Stomach (tissue), 8 donors: ENCODE measurements at regions not wholly inside any gene's neighbourhood (a gene's known extent, or its start where the extent isn't known, plus 50 kb on each side); places are given as distances from the start of the nearest gene placed in this dataset.

Experiments
- DNase-seq, 2 donors: peaks; one replicate each; pipeline versions ENCODE4 v3.0.0 to v3.0.0-alpha.2; 2013 to 2019
- H3K27ac ChIP-seq, 5 donors: fragments of 200-600 bp in 4 of 5; sonication (generic) in 4 of 5; one replicate each; pipeline ENCODE4 v1.5.1; 2013 to 2019; ENCODE audit warnings: mild to moderate bottlenecking in 1 of 5, moderate library complexity in 1 of 5
- H3K27me3 ChIP-seq, 3 donors: fragments of 200-600 bp; sonication (generic); one replicate each; pipeline ENCODE4 v1.5.1; 2017 to 2019; ENCODE audit warnings: mixed run types in 1 of 3
- H3K36me3 ChIP-seq, 4 donors: fragments of 200-600 bp; sonication (generic); 1 replicate in 3 of 4; 2 replicates in 1 of 4; pipeline ENCODE4 v1.5.1; 2016 to 2019
- H3K4me1 ChIP-seq, 4 donors: fragments of 200-600 bp; sonication (generic); one replicate each; pipeline ENCODE4 v1.5.1; 2016 to 2019
- H3K4me3 ChIP-seq, 4 donors: fragments of 200-600 bp; sonication (generic) in 3 of 4; one replicate each; pipeline ENCODE4 v1.5.1; 2016 to 2019; ENCODE audit warnings: mild to moderate bottlenecking in 1 of 4
- H3K9me3 ChIP-seq, 4 donors: fragments of 200-600 bp; sonication (generic); one replicate each; pipeline ENCODE4 v1.5.1; 2016 to 2019
- EP300 ChIP-seq: sonication (generic); formaldehyde crosslinking; IDR thresholded peaks from one replicate; pipeline ENCODE4 v1.6.1; 2017; ENCODE audit warnings: antibody characterized with exemption
- POLR2A ChIP-seq, 4 donors: fragments of 450-650 bp; IDR thresholded peaks; one replicate each; pipeline ENCODE4 v1.6.1; 2016; ENCODE audit warnings: antibody characterized with exemption in 4 of 4, control low read depth in 2 of 4, mild to moderate bottlenecking in 1 of 4, moderate library complexity in 1 of 4
- POLR2AphosphoS5 ChIP-seq, 3 donors: sonication (generic); formaldehyde crosslinking; IDR thresholded peaks; one replicate each; pipeline ENCODE4 v1.6.1; 2016; ENCODE audit warnings: antibody characterized with exemption in 3 of 3
- WGBS, 5 donors: extraction: QIAGEN DNeasy Blood & Tissue Kit in 3 of 5; methylation state at CpG; one replicate each; pipeline versions ENCODE4 v1.1.5 to v1.1.7; 2013 to 2018; 5-methylcytosine and 5-hydroxymethylcytosine counted together
- intact Hi-C: fragments of 100-400 bp; cut with DNase I; formaldehyde crosslinking; loops from one replicate; pipeline ENCODE4 v1.15.1; 2023; ENCODE audit warnings: low total_unique reads
- TF ChIP-seq, protein P1 (sequence below), 7 experiments: fragments of 450-650 bp in 4 of 7; fragments of 200-600 bp in 3 of 7; sonication (generic) in 3 of 7; IDR thresholded peaks; one replicate each; pipeline ENCODE4 v1.5.1; 2016 to 2019; ENCODE audit warnings: antibody characterized with exemption in 7 of 7, control low read depth in 2 of 7, mild to moderate bottlenecking in 1 of 7
- donor health status: healthy with polysubstance abuse.
- donor health status: Bipolar disorder and iron deficiency.
- donor health status: healthy.

DNA sequence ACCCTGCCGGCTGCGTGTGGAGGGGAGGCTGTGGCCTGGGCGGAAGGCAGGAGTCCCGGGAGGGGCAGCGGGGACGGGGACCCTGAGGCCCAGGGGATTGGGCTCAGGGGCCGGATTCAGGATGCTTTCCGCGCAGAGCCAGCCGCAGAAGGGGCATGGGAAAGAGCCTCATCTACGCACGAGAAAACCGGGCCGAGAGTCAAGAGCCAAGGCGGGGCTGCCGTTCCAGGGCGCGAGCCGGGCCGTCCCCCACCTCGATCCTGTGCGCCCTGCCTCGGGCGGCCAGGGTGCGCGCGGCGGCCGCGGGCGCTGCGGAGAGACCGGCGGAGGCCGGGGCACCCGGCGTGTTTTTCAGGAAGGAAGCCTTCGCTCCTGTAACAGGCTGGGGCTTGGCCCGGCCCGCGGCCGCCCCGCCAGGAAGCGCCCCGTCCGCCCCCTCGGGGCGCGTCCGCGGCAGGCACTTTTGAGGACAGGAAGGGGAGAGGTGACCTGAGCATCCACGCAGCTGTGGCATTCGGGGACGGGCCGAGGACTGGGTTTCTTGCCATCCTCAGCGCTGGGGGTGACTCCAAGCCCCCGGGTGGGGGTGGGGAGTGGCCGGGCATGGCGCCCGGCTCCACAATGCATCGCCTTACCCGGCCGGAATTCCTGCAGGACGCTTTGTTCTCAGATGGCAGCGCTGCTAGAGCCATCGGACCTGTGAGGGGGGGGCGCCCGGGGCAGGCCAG lies 62.3 kb upstream of the GATA2 start:
- no peak for TF ChIP-seq EP300
- no peak for TF ChIP-seq POLR2A (IDR thresholded peaks at IDR 0.05)
- TF ChIP-seq, protein P1, sequence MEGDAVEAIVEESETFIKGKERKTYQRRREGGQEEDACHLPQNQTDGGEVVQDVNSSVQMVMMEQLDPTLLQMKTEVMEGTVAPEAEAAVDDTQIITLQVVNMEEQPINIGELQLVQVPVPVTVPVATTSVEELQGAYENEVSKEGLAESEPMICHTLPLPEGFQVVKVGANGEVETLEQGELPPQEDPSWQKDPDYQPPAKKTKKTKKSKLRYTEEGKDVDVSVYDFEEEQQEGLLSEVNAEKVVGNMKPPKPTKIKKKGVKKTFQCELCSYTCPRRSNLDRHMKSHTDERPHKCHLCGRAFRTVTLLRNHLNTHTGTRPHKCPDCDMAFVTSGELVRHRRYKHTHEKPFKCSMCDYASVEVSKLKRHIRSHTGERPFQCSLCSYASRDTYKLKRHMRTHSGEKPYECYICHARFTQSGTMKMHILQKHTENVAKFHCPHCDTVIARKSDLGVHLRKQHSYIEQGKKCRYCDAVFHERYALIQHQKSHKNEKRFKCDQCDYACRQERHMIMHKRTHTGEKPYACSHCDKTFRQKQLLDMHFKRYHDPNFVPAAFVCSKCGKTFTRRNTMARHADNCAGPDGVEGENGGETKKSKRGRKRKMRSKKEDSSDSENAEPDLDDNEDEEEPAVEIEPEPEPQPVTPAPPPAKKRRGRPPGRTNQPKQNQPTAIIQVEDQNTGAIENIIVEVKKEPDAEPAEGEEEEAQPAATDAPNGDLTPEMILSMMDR (IDR thresholded peaks at IDR 0.05), result no peak
- TF ChIP-seq POLR2AphosphoS5 (IDR thresholded peaks at IDR 0.05), result no peak
- peaks cover 12 to 83% (median 53%) of the 10 kb centered on the region in 3 donors for H3K27me3 ChIP-seq
- peak in 1 of 2 donors; percentile 59 for DNase-seq
- H3K9me3 ChIP-seq, result no peaks in the 10 kb centered on the region
- H3K4me1 ChIP-seq, result peaks cover 0 to 10% (median 9%) of the 10 kb centered on the region in 4 donors
- no peaks in the 10 kb centered on the region for H3K36me3 ChIP-seq
- no peak overlapping the region for H3K4me3 ChIP-seq
- intact Hi-C loops, result no loop called here
- 4 to 19% (median 7%) methylated on average over 25 to 68 of the region's 68 CpGs for WGBS, 5 donors
- peak overlapping the region in 3 of 5 donors; percentile 27 to 60 (median 55) for H3K27ac ChIP-seq

DNA sequence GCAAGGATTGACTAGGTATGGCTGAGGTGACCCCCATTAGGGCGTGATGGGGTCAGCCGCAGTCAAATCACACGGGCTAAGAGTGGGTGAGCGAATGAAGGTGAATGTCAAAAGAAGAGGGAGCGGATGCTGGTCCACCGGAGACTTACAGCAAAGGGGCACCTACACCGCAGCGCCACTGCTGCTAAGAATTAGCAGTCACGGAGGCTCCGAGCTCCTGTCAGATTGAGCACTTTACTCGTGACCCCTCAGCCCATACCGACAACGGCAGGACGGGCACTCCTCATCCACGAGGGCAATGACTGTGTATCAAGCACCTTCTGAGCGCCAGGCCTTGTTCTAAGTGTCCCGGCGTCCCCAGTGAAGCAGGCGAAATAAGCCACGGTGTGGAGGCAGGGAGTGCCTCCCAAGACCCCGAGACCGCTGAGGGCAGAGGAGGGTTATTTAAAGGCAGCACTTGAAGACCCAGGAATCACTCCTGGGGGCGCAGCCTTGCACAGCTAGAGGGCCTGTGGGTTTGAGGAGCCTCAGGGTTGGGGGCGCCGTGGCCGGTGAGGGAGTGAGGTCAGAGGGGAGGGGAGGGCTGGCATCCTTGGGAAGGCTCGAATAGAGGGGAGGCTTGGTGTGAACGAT lies 61.6 kb upstream of the GATA2 start:
- peaks cover 12 to 78% (median 51%) of the 10 kb centered on the region in 3 donors for H3K27me3 ChIP-seq
- no peak for TF ChIP-seq POLR2A (IDR thresholded peaks at IDR 0.05)
- no peak for TF ChIP-seq POLR2AphosphoS5 (IDR thresholded peaks at IDR 0.05)
- TF ChIP-seq, protein P1 (IDR thresholded peaks at IDR 0.05), result no peak
- no peak for TF ChIP-seq EP300
- intact Hi-C loops, result no loop called here
- no peaks in the 10 kb centered on the region for H3K9me3 ChIP-seq
- H3K36me3 ChIP-seq, result no peaks in the 10 kb centered on the region
- H3K4me1 ChIP-seq, result peaks cover 0 to 10% (median 9%) of the 10 kb centered on the region in 4 donors
- no peak for DNase-seq
- WGBS, 5 donors, result 66 to 75% (median 71%) methylated on average over 28 of the region's 28 CpGs
- H3K27ac ChIP-seq, result peak overlapping the region in 2 of 5 donors; percentile 55 to 60
- H3K4me3 ChIP-seq, result no peak overlapping the region

DNA sequence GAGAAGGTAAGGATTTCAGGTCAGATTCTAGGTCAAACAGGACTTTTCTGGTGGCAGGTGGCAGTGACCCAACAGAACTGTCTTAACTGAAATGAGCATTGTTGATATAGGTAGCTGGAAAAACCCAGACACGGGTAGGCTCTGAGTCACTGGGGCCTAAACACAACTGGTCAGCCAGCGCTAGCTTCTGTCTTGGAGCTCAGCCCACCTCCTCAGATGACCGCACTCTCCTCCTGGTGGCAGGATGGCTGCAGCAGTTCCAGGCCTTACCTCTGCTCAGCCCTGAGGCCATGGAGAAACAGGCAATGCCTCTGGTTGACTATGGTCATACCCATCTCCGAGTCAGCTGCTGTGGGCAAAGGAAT lies 61.1 kb upstream of the GATA2 start:
- TF ChIP-seq POLR2A (IDR thresholded peaks at IDR 0.05), result no peak
- no peak for TF ChIP-seq POLR2AphosphoS5 (IDR thresholded peaks at IDR 0.05)
- no peak for TF ChIP-seq EP300
- TF ChIP-seq, protein P1 (IDR thresholded peaks at IDR 0.05), result no peak
- Histone ChIP-seq H3K27ac (no peak overlapping the region), H3K36me3 (no peaks in the 10 kb centered on the region), H3K4me3 (no peak overlapping the region), H3K4me1 (peaks cover 5 to 15% (median 9%) of the 10 kb centered on the region in 4 donors), H3K27me3 (peaks cover 12 to 78% (median 46%) of the 10 kb centered on the region in 3 donors), H3K9me3 (no peaks in the 10 kb centered on the region)
- intact Hi-C loops, result no loop called here
- WGBS, 5 donors, result 80 to 92% (median 86%) methylated on average over 4 of the region's 4 CpGs
- no peak for DNase-seq

DNA sequence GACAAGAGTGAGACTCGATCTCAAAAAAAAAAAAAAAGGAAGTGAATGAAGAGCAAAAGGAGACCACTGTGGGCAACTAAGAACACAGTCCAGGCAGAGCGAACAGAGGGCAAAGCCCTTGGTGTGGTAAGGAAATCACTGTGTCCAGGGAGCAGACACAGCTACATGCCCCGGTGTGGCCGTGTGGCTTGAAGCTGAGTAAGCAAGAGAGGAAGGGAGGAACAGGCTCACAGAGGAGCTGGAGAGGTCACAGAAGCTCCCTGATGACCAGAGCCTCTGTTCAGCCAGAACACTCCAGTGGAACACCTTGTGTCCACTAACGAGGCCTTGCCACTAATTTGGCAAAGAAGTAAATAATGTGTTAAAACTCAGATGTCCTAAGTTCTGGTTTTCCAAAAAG lies 60.6 kb upstream of the GATA2 start:
- no peaks in the 10 kb centered on the region for H3K36me3 ChIP-seq
- intact Hi-C loops, result no loop called here
- peaks cover 6 to 20% (median 9%) of the 10 kb centered on the region in 4 donors for H3K4me1 ChIP-seq
- H3K27me3 ChIP-seq, result peaks cover 12 to 76% (median 41%) of the 10 kb centered on the region in 3 donors
- H3K4me3 ChIP-seq, result no peak overlapping the region
- 73 to 88% (median 80%) methylated on average over 5 of the region's 5 CpGs for WGBS, 5 donors
- H3K27ac ChIP-seq, result no peak overlapping the region
- H3K9me3 ChIP-seq, result no peaks in the 10 kb centered on the region
- TF ChIP-seq POLR2A (IDR thresholded peaks at IDR 0.05), result no peak
- no peak for TF ChIP-seq EP300
- TF ChIP-seq POLR2AphosphoS5 (IDR thresholded peaks at IDR 0.05), result no peak
- TF ChIP-seq, protein P1 (IDR thresholded peaks at IDR 0.05), result no peak
- DNase-seq, result no peak
